SK-N-SH (cell line): ENCODE measurements at regions not wholly inside any gene's neighbourhood (a gene's known extent, or its start where the extent isn't known, plus 50 kb on each side); places are given as distances from the start of the nearest gene placed in this dataset.

ENCODE experiments used
- CTCF ChIA-PET: fragments of 300-600, 350-600 bp; formaldehyde crosslinking; extraction: SDS; loops from one replicate; lab custom pipeline; 2021; lab: Yijun Ruan, JAX
- POLR2A ChIA-PET: fragments of 350-600 bp; sonication (Branson Sonifier 250); formaldehyde crosslinking; extraction: SDS; loops from one replicate; lab custom pipeline; 2020; ENCODE audit warnings: antibody characterized with exemption, inconsistent platforms; lab: Yijun Ruan, JAX
- DNase-seq: peaks from one replicate; pipeline ENCODE4 v3.0.0; 2012
- H2AFZ ChIP-seq: fragments of 200-600 bp; sonication (generic); 2 replicates; pipeline ENCODE4 v1.8.1; 2016; ENCODE audit warnings: antibody characterized with exemption, mild to moderate bottlenecking, low read depth
- H3F3A ChIP-seq: fragments of 200-600 bp; sonication (generic); replicated peaks from 2 replicates; pipeline ENCODE3; 2016; ENCODE audit warnings: antibody characterized with exemption, mild to moderate bottlenecking; ENCODE audit not compliant: insufficient read depth
- H3K27ac ChIP-seq, 2 experiments: fragments of 200-500 bp in 1 of 2; fragments of 200-600 bp in 1 of 2; sonication (Bioruptor generic) in 1 of 2; sonication (generic), shearing (Covaris generic) in 1 of 2; 2 replicates each; pipeline versions ENCODE4 v1.5.1 to v1.6.1; 2014 to 2016; ENCODE audit warnings: low read depth in 2 of 2, inconsistent platforms in 1 of 2, low read length in 1 of 2, mild to moderate bottlenecking in 1 of 2, mixed read lengths in 1 of 2
- H3K27me3 ChIP-seq: fragments of 200-600 bp; sonication (generic), shearing (Covaris generic); 2 replicates; pipeline ENCODE4 v1.6.1; 2016; ENCODE audit warnings: mixed run types; ENCODE audit not compliant: insufficient read depth
- H3K36me3 ChIP-seq, 2 experiments: fragments of 200-500 bp in 1 of 2; fragments of 200-600 bp in 1 of 2; sonication (Bioruptor generic) in 1 of 2; sonication (generic) in 1 of 2; replicated peaks in 1 of 2; 2 replicates each; pipeline versions ENCODE3 to v1.5.1; 2014 to 2016; ENCODE audit warnings: low read length in 1 of 2, mild to moderate bottlenecking in 1 of 2; ENCODE audit not compliant: insufficient read depth in 2 of 2, control insufficient read depth in 1 of 2
- H3K4me1 ChIP-seq, 2 experiments: fragments of 200-500 bp in 1 of 2; fragments of 200-600 bp in 1 of 2; sonication (Bioruptor generic) in 1 of 2; sonication (generic), shearing (Covaris generic) in 1 of 2; 2 replicates each; pipeline versions ENCODE4 v1.5.1 to v1.6.1; 2014 to 2016; ENCODE audit warnings: low read depth in 1 of 2, low read length in 1 of 2, mixed run types in 1 of 2; ENCODE audit not compliant: insufficient read depth in 2 of 2, control insufficient read depth in 1 of 2
- H3K4me2 ChIP-seq: fragments of 200-600 bp; sonication (generic), shearing (Covaris generic); 2 replicates; pipeline ENCODE4 v1.6.1; 2017; ENCODE audit warnings: mixed run types
- H3K4me3 ChIP-seq, 2 experiments: fragments of 200-500 bp in 1 of 2; fragments of 200-600 bp in 1 of 2; sonication (Bioruptor generic) in 1 of 2; sonication (generic), shearing (Covaris generic) in 1 of 2; 2 replicates each; pipeline versions ENCODE4 v1.5.1 to v1.8.1; 2014 to 2016; ENCODE audit warnings: low read depth in 2 of 2, inconsistent platforms in 1 of 2, low read length in 1 of 2, mild to moderate bottlenecking in 1 of 2, mixed read lengths in 1 of 2, moderate library complexity in 1 of 2
- H3K79me2 ChIP-seq: fragments of 200-600 bp; sonication (generic); 2 replicates; pipeline ENCODE4 v1.8.1; 2017; ENCODE audit warnings: mild to moderate bottlenecking; ENCODE audit not compliant: insufficient read depth
- H3K9ac ChIP-seq: fragments of 200-600 bp; sonication (generic); 2 replicates; pipeline ENCODE4 v1.6.1; 2017; ENCODE audit warnings: mixed run types
- H3K9me2 ChIP-seq: fragments of 200-600 bp; sonication (generic); 2 replicates; pipeline ENCODE4 v1.6.1; 2017; ENCODE audit warnings: mixed run types
- H3K9me3 ChIP-seq: fragments of 200-600 bp; sonication (generic); 2 replicates; pipeline ENCODE4 v1.6.1; 2017; ENCODE audit warnings: mixed run types, mild to moderate bottlenecking, moderate library complexity
- H4K20me1 ChIP-seq: fragments of 200-600 bp; sonication (generic); 2 replicates; pipeline ENCODE4 v1.6.1; 2017; ENCODE audit warnings: mild to moderate bottlenecking, mixed run types; ENCODE audit not compliant: insufficient read depth
- CHD2 ChIP-seq: fragments of 150-350 bp; IDR thresholded peaks from 2 replicates; pipeline ENCODE4 v1.6.1; 2018; ENCODE audit warnings: low read length; ENCODE audit not compliant: partially characterized antibody
- ELF1 ChIP-seq: IDR thresholded peaks from 2 replicates; pipeline ENCODE4 v1.4.0; 2012
- EP300 ChIP-seq, 2 experiments: IDR thresholded peaks; 2 replicates each; pipeline versions ENCODE4 v1.4.0 to v1.6.1; 2012; ENCODE audit warnings: borderline replicate concordance in 1 of 2, low read depth in 1 of 2, low read length in 1 of 2
- EZH2phosphoT487 ChIP-seq: fragments of 200-600 bp; sonication (generic); IDR thresholded peaks from 2 replicates; pipeline ENCODE4 v1.6.1; 2017; ENCODE audit warnings: low read depth, mixed run types, mild to moderate bottlenecking, antibody characterized with exemption, moderate library complexity, borderline replicate concordance
- FOXM1 ChIP-seq: IDR thresholded peaks from 2 replicates; pipeline ENCODE4 v1.4.0; 2012; ENCODE audit warnings: low read depth, mild to moderate bottlenecking
- GABPA ChIP-seq: IDR thresholded peaks from 2 replicates; pipeline ENCODE4 v1.4.0; 2012; ENCODE audit warnings: low read depth, mild to moderate bottlenecking
- GATA2 ChIP-seq: sonication (generic); formaldehyde crosslinking; IDR thresholded peaks from 2 replicates; pipeline ENCODE4 v1.5.0; 2020; ENCODE audit warnings: mild to moderate bottlenecking, missing genetic modification reagents
- IRF3 ChIP-seq: fragments of 150-350 bp; IDR thresholded peaks from 2 replicates; pipeline ENCODE4 v1.6.1; 2016; ENCODE audit warnings: mild to moderate bottlenecking, low read depth, low read length
- MAX ChIP-seq: IDR thresholded peaks from 2 replicates; pipeline ENCODE4 v1.4.0; 2012; ENCODE audit warnings: low read depth
- NFIC ChIP-seq: IDR thresholded peaks from 2 replicates; pipeline ENCODE4 v1.4.0; 2012; ENCODE audit warnings: borderline replicate concordance
- NRF1 ChIP-seq: IDR thresholded peaks from 2 replicates; pipeline ENCODE4 v1.6.1; 2012; ENCODE audit warnings: low read depth, mild to moderate bottlenecking, low read length
- PBX3 ChIP-seq: IDR thresholded peaks from 2 replicates; pipeline ENCODE4; 2012
- POLR2AphosphoS5 ChIP-seq: IDR thresholded peaks from 2 replicates; pipeline ENCODE4 v1.6.1; 2012; ENCODE audit warnings: low read depth, low read length
- RAD21 ChIP-seq: IDR thresholded peaks from 2 replicates; pipeline ENCODE4 v1.6.1; 2012; ENCODE audit warnings: mild to moderate bottlenecking, low read length
- RCOR1 ChIP-seq: fragments of 150-350 bp; IDR thresholded peaks from 2 replicates; pipeline ENCODE4 v1.6.1; 2017; ENCODE audit warnings: antibody characterized with exemption, low read length
- REST ChIP-seq: IDR thresholded peaks from 2 replicates; pipeline ENCODE4 v1.6.1; 2012; ENCODE audit warnings: mild to moderate bottlenecking, low read depth, low read length, moderate library complexity
- RFX5 ChIP-seq: IDR thresholded peaks from 2 replicates; pipeline ENCODE4 v1.6.1; 2012; ENCODE audit warnings: mild to moderate bottlenecking, improper control_type of control experiment, low read length
- RXRA ChIP-seq: IDR thresholded peaks from 2 replicates; pipeline ENCODE4 v1.4.0; 2012; ENCODE audit warnings: low read depth, mild to moderate bottlenecking, borderline replicate concordance
- TEAD4 ChIP-seq: IDR thresholded peaks from 2 replicates; pipeline ENCODE4 v1.4.0; 2012; ENCODE audit warnings: mild to moderate bottlenecking, borderline replicate concordance; ENCODE audit not compliant: insufficient read depth
- USF2 ChIP-seq: fragments of 150-350 bp; IDR thresholded peaks from 2 replicates; pipeline ENCODE4 v1.6.1; 2017; ENCODE audit warnings: antibody characterized with exemption, low read length, low read depth, borderline replicate concordance
- YY1 ChIP-seq: IDR thresholded peaks from 2 replicates; pipeline ENCODE4 v1.4.0; 2012; ENCODE audit warnings: low read depth, mild to moderate bottlenecking
- WGBS: methylation state at CpG from one replicate; pipeline ENCODE4 v1.1.6; 2017; ENCODE audit warnings: low lambda C conversion rate; 5-methylcytosine and 5-hydroxymethylcytosine counted together

- no peak for TF ChIP-seq PBX3
- TF ChIP-seq RXRA = no peak
- no peak for TF ChIP-seq ELF1
- TF ChIP-seq MAX = no peak
- TF ChIP-seq NRF1 = no peak
- no peak for TF ChIP-seq EP300 (IDR thresholded peaks at IDR 0.05; ENCODE audit: borderline replicate concordance in 1 of 2, low read depth in 1 of 2, low read length in 1 of 2)
- TF ChIP-seq FOXM1 = no peak
- no peak for TF ChIP-seq NFIC
- no peak for TF ChIP-seq GATA2
These were observed 501.8 kb upstream of the SALL3 start (continued) for GRCh38 chr18:78477840-78478239.

GRCh38 chr18:78479443-78479842 lies 500.2 kb upstream of the SALL3 start:
- Histone ChIP-seq H3K9me2 (no peaks in the 10 kb centered on the region), H2AFZ (no peak overlapping the region), H3K4me1 (no peaks in the 10 kb centered on the region), H3F3A (no peaks in the 10 kb centered on the region), H3K79me2 (no peaks in the 10 kb centered on the region), H3K27ac (no peak overlapping the region), H3K9ac (no peak overlapping the region), H3K4me2 (no peak overlapping the region), H3K27me3 (peaks cover 5% of the 10 kb centered on the region; the same call in 1 of the 2 replicates), H4K20me1 (no peaks in the 10 kb centered on the region), H3K36me3 (no peaks in the 10 kb centered on the region), H3K9me3 (no peaks in the 10 kb centered on the region), H3K4me3 (no peak overlapping the region)
- CTCF ChIA-PET = no interaction called here
- POLR2A ChIA-PET = no interaction called here
- TF ChIP-seq POLR2AphosphoS5 = no peak
- TF ChIP-seq PBX3 = no peak
- no peak for TF ChIP-seq IRF3
- TF ChIP-seq NFIC = no peak
- no peak for TF ChIP-seq GATA2
- TF ChIP-seq RCOR1 = no peak
- no peak for TF ChIP-seq TEAD4
- TF ChIP-seq RFX5 = no peak
- no peak for TF ChIP-seq FOXM1
- no peak for TF ChIP-seq RAD21
- no peak for TF ChIP-seq YY1
- TF ChIP-seq EZH2phosphoT487 = no peak
- TF ChIP-seq GABPA = no peak
- TF ChIP-seq CHD2 = no peak
- no peak for TF ChIP-seq REST
- no peak for TF ChIP-seq USF2
- 12% methylated on average over 9 of the region's 16 CpGs for WGBS
- DNase-seq = no peak
